H9 (cell line): ENCODE measurements at regions not wholly inside any gene's neighbourhood (a gene's known extent, or its start where the extent isn't known, plus 50 kb on each side); places are given as distances from the start of the nearest gene placed in this dataset.

Experiments
- DNase-seq: peaks from one replicate; pipeline ENCODE4 v3.0.0-alpha.2; 2017
- H2AFZ ChIP-seq: one replicate; pipeline ENCODE4 v1.6.1; 2013; ENCODE audit warnings: mild to moderate bottlenecking, low read length, control low read depth, moderate library complexity
- H2AK5ac ChIP-seq: 2 replicates; pipeline ENCODE4 v1.6.1; 2013; ENCODE audit warnings: low read length, control low read depth, mixed read lengths; ENCODE audit not compliant: insufficient read length
- H2BK120ac ChIP-seq: one replicate; pipeline ENCODE4 v1.6.1; 2013; ENCODE audit warnings: low read depth, mild to moderate bottlenecking, low read length, control low read depth, inconsistent platforms; ENCODE audit not compliant: poor library complexity, severe bottlenecking
- H2BK12ac ChIP-seq: 2 replicates; pipeline ENCODE4 v1.6.1; 2013; ENCODE audit warnings: low read length, control low read depth, mixed read lengths, low read depth; ENCODE audit not compliant: insufficient read length
- H2BK15ac ChIP-seq: 2 replicates; pipeline ENCODE4 v1.6.1; 2013; ENCODE audit warnings: low read depth, low read length, control low read depth
- H2BK20ac ChIP-seq: one replicate; pipeline ENCODE4 v1.6.1; 2013; ENCODE audit warnings: low read depth, mild to moderate bottlenecking, low read length, control low read depth, inconsistent platforms; ENCODE audit not compliant: poor library complexity, severe bottlenecking
- H2BK5ac ChIP-seq: 2 replicates; pipeline ENCODE4 v1.6.1; 2013; ENCODE audit warnings: low read length, control low read depth, mixed read lengths; ENCODE audit not compliant: insufficient read length
- H3K14ac ChIP-seq: 2 replicates; pipeline ENCODE4 v1.6.1; 2013; ENCODE audit warnings: low read length, control low read depth; ENCODE audit not compliant: insufficient read depth
- H3K18ac ChIP-seq: 2 replicates; pipeline ENCODE4 v1.6.1; 2013; ENCODE audit warnings: low read depth, mild to moderate bottlenecking, mixed read lengths, low read length, control low read depth; ENCODE audit not compliant: insufficient read length
- H3K23ac ChIP-seq: 2 replicates; pipeline ENCODE4 v1.6.1; 2013; ENCODE audit warnings: low read length, control low read depth, mixed read lengths, low read depth; ENCODE audit not compliant: insufficient read length
- H3K23me2 ChIP-seq: 2 replicates; pipeline ENCODE4 v1.6.1; 2013; ENCODE audit warnings: low read depth, mild to moderate bottlenecking, mixed read lengths, low read length, control low read depth; ENCODE audit not compliant: insufficient read length, poor library complexity, severe bottlenecking
- H3K27ac ChIP-seq: 2 replicates; pipeline ENCODE4 v1.5.1; 2013; ENCODE audit warnings: low read length, control low read depth, mixed read lengths, low read depth; ENCODE audit not compliant: insufficient read length
- H3K27me3 ChIP-seq: 2 replicates; pipeline ENCODE4 v1.6.1; 2013; ENCODE audit warnings: low read length, control low read depth, inconsistent platforms; ENCODE audit not compliant: insufficient read depth
- H3K4ac ChIP-seq: 2 replicates; pipeline ENCODE4 v1.6.1; 2013; ENCODE audit warnings: low read depth, mild to moderate bottlenecking, control low read depth, inconsistent platforms, low read length, moderate library complexity
- H3K4me1 ChIP-seq: 2 replicates; pipeline ENCODE4 v1.6.1; 2013; ENCODE audit warnings: low read length, control low read depth, inconsistent platforms; ENCODE audit not compliant: insufficient read depth
- H3K4me2 ChIP-seq: 2 replicates; pipeline ENCODE4 v1.6.1; 2013; ENCODE audit warnings: low read length, control low read depth, mixed read lengths; ENCODE audit not compliant: insufficient read length, insufficient read depth
- H3K56ac ChIP-seq: 2 replicates; pipeline ENCODE4 v1.6.1; 2013; ENCODE audit warnings: low read depth, mild to moderate bottlenecking, mixed read lengths, low read length, control low read depth; ENCODE audit not compliant: insufficient read length
- H3K79me1 ChIP-seq: 2 replicates; pipeline ENCODE4 v1.6.1; 2013; ENCODE audit warnings: low read depth, mild to moderate bottlenecking, moderate library complexity, low read length, control low read depth, inconsistent platforms; ENCODE audit not compliant: insufficient read depth, poor library complexity, severe bottlenecking
- H3K79me2 ChIP-seq: 2 replicates; pipeline ENCODE4 v1.6.1; 2013; ENCODE audit warnings: low read length, control low read depth, inconsistent platforms; ENCODE audit not compliant: insufficient read depth
- H3K9ac ChIP-seq: 2 replicates; pipeline ENCODE4 v1.6.1; 2013; ENCODE audit warnings: low read length, control low read depth, mixed read lengths; ENCODE audit not compliant: insufficient read length; ENCODE audit errors: extremely low read depth
- H3K9me3 ChIP-seq: one replicate; pipeline ENCODE4 v1.6.1; 2013; ENCODE audit warnings: low read depth, low read length, inconsistent platforms; ENCODE audit not compliant: control insufficient read depth
- H3T11ph ChIP-seq: one replicate; pipeline ENCODE4 v1.6.1; 2013; ENCODE audit warnings: mild to moderate bottlenecking, low read length, control low read depth, inconsistent platforms
- H4K20me1 ChIP-seq: one replicate; pipeline ENCODE4 v1.6.1; 2013; ENCODE audit not compliant: control insufficient read depth, insufficient read length, insufficient read depth
- H4K5ac ChIP-seq: 2 replicates; pipeline ENCODE4 v1.6.1; 2013; ENCODE audit warnings: low read depth, mild to moderate bottlenecking, mixed read lengths, low read length, control low read depth; ENCODE audit not compliant: insufficient read length
- H4K8ac ChIP-seq: replicated peaks from 2 replicates; pipeline ENCODE4 v1.6.1; 2013; ENCODE audit warnings: low read length, control low read depth, mixed read lengths, low read depth; ENCODE audit not compliant: insufficient read length
- H4K91ac ChIP-seq: 2 replicates; pipeline ENCODE4 v1.6.1; 2013; ENCODE audit warnings: low read depth, mild to moderate bottlenecking, moderate library complexity, mixed read lengths, low read length, control low read depth; ENCODE audit not compliant: insufficient read length
- H3K27ac Mint-ChIP-seq, 3 experiments: 2 replicates in 2 of 3; 3 replicates in 1 of 3; pipeline ENCODE4 v1.8.0; 2020 to 2021; ENCODE audit warnings: mixed read lengths in 3 of 3, mild to moderate bottlenecking in 1 of 3, moderate library complexity in 1 of 3
- H3K27me3 Mint-ChIP-seq: 2 replicates; pipeline ENCODE4 v1.8.0; 2021; ENCODE audit warnings: low read depth, mild to moderate bottlenecking, moderate library complexity, mixed read lengths
- H3K36me3 Mint-ChIP-seq, 3 experiments: 2 replicates in 2 of 3; 3 replicates in 1 of 3; pipeline ENCODE4 v1.8.0; 2020 to 2021; ENCODE audit warnings: low read depth in 3 of 3, mixed read lengths in 3 of 3; ENCODE audit not compliant: insufficient read depth in 1 of 3
- H3K4me1 Mint-ChIP-seq, 2 experiments: 2 replicates each; pipeline ENCODE4 v1.8.0; 2020; ENCODE audit warnings: mixed read lengths in 2 of 2
- H3K4me3 Mint-ChIP-seq, 2 experiments: 2 replicates in 1 of 2; 3 replicates in 1 of 2; pipeline ENCODE4 v1.8.0; 2020 to 2021; ENCODE audit warnings: mild to moderate bottlenecking in 2 of 2, mixed read lengths in 2 of 2, moderate library complexity in 1 of 2
- H3K9me3 Mint-ChIP-seq, 2 experiments: 2 replicates in 1 of 2; 3 replicates in 1 of 2; pipeline ENCODE4 v1.8.0; 2020; ENCODE audit warnings: mild to moderate bottlenecking in 2 of 2, mixed read lengths in 2 of 2, moderate library complexity in 1 of 2
- CTCF ChIP-seq: fragments of 200-600 bp; sonication (generic); conservative IDR thresholded peaks from 3 replicates; pipeline ENCODE4 v1.8.0; 2021; ENCODE audit warnings: antibody characterized with exemption, mild to moderate bottlenecking
- WGBS: extraction: QIAGEN DNeasy Blood & Tissue Kit; methylation state at CpG from one replicate; pipeline ENCODE4 v1.1.7; 2013; ENCODE audit warnings: missing lambda C conversion rate, low lambda C conversion rate, mixed read lengths; ENCODE audit not compliant: insufficient read length; ENCODE audit errors: extremely low coverage; 5-methylcytosine and 5-hydroxymethylcytosine counted together

- H3K4me1 Mint-ChIP-seq = peaks cover 0 to 1% of the 10 kb centered on the region in 2 experiments; a peak in 1 of 4 replicates
- Histone ChIP-seq H2BK12ac (no peak overlapping the region), H2AFZ (no peak overlapping the region), H3K27me3 (no peaks in the 10 kb centered on the region), H2BK5ac (no peak overlapping the region), H2BK15ac (no peak overlapping the region), H3K23ac (no peak overlapping the region), H3T11ph (no peak overlapping the region), H2AK5ac (no peak overlapping the region), H3K4me2 (no peak overlapping the region), H3K4ac (no peak overlapping the region), H4K8ac (no peak overlapping the region), H4K20me1 (no peaks in the 10 kb centered on the region), H4K5ac (no peak overlapping the region), H3K14ac (no peak overlapping the region), H4K91ac (no peak overlapping the region), H3K4me1 (no peaks in the 10 kb centered on the region; the same call in 1 of the 2 replicates), H3K56ac (no peak overlapping the region), H3K18ac (no peak overlapping the region), H2BK20ac (no peak overlapping the region), H3K23me2 (no peaks in the 10 kb centered on the region), H2BK120ac (no peak overlapping the region), H3K27ac (no peak overlapping the region), H3K79me1 (no peaks in the 10 kb centered on the region), H3K79me2 (no peaks in the 10 kb centered on the region), H3K9ac (no peak overlapping the region), H3K9me3 (no peaks in the 10 kb centered on the region)
- H3K9me3 Mint-ChIP-seq = no peaks in the 10 kb centered on the region
- no CpG with 5 or more reads among the region's 5 CpGs for WGBS
- H3K36me3 Mint-ChIP-seq = no peaks in the 10 kb centered on the region
- H3K4me3 Mint-ChIP-seq = no peak overlapping the region
- DNase-seq = no peak
- H3K27me3 Mint-ChIP-seq = peaks cover 2% of the 10 kb centered on the region; the same call in 1 of the 2 replicates
- no peak overlapping the region for H3K27ac Mint-ChIP-seq
- TF ChIP-seq CTCF = no peak
Measured at GRCh38 chr13:44810061-44810840, 179.0 kb downstream of the NUFIP1 start.
